ENCODE measurements at regions not wholly inside any gene's neighbourhood (a gene's known extent, or its start where the extent isn't known, plus 50 kb on each side); places are given as distances from the start of the nearest gene placed in this dataset.
A peak's percentile ranks its signal among the peaks of the same experiment; 100 is the strongest.

DNA sequence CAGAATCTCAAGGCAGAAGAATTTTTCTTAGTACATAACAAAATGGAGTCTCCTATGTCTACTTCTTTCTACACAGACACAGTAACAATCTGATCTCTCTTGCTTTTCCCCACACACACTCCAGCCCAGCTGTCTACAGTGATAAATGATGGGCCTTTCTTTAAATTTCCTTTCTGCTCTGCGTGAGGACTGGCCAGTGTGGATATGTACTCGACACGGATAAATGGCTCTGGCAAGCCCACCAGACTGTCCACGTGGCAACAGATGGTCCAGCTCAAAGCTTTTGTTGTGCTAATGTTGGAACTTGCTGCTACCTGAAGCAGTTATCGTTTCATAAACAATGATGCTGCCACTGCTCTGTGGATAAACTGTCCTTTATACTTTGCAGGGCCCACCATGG lies 410.7 kb downstream of the TMEM114 start:
- Mint-ChIP-seq H3K27me3 (peaks cover 34% of the 10 kb centered on the region), H3K4me1 (ENCODE audit: unreplicated experiment) (no peaks in the 10 kb centered on the region), H3K27ac (no peak overlapping the region), H3K36me3 (no peaks in the 10 kb centered on the region), H3K4me3 (no peak overlapping the region), H3K9me3 (no peaks in the 10 kb centered on the region)
- no peak for DNase-seq (ENCODE audit: extremely low spot score, unreplicated experiment)
- no peak for TF ChIP-seq CTCF (conservative IDR thresholded peaks at IDR 0.05)

DNA sequence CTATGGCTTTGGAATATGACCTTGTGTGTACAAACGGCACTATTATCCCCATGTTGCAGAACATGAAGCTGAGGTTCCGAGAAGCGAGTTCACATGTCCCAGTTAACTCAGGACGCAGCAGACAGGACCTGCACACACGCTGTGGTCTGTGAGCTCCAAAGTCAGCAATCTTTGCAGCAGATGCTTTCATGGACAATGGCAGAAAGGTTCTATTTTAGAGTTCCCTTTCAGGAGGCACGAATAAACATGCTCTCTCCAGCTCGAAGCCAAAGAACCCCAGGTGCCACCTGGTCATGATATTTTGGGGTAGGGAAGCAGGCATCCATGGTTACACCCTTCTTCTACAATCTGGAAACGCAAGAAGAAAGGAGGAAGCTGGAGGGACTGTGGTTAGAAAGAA lies 412.0 kb downstream of the TMEM114 start:
- no peak for DNase-seq (ENCODE audit: extremely low spot score, unreplicated experiment)
- no peaks in the 10 kb centered on the region for H3K9me3 Mint-ChIP-seq
- H3K4me1 Mint-ChIP-seq (ENCODE audit: unreplicated experiment): no peaks in the 10 kb centered on the region
- H3K4me3 Mint-ChIP-seq: no peak overlapping the region
- TF ChIP-seq CTCF (conservative IDR thresholded peaks at IDR 0.05): no peak
- H3K36me3 Mint-ChIP-seq: no peaks in the 10 kb centered on the region
- peaks cover 35% of the 10 kb centered on the region for H3K27me3 Mint-ChIP-seq
- H3K27ac Mint-ChIP-seq: no peak overlapping the region

DNA sequence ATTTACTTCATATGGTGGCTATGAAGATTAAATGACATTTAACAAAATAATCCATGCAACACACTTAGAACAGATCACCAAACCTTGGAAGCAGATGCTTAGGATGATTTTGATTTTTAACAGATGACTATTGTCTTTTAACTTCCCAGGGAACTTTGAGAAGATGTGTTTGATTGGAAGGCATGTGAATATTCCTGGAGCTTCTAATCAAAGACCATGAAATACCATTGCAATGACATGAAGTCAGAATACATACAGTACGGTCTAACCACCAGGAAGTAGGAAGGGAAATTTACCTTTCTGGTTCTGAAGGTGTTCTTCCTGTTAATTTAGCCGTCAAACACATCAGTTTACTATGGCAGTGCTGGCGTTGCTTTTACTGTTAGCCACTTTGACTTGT lies 414.9 kb downstream of the TMEM114 start:
- Mint-ChIP-seq H3K9me3 (no peaks in the 10 kb centered on the region), H3K36me3 (no peaks in the 10 kb centered on the region), H3K4me3 (no peak overlapping the region), H3K4me1 (ENCODE audit: unreplicated experiment) (no peaks in the 10 kb centered on the region), H3K27me3 (peaks cover 31% of the 10 kb centered on the region), H3K27ac (no peak overlapping the region)
- DNase-seq (ENCODE audit: extremely low spot score, unreplicated experiment): no peak
- no peak for TF ChIP-seq CTCF (conservative IDR thresholded peaks at IDR 0.05)

- peak; percentile 99 for TF ChIP-seq CTCF (conservative IDR thresholded peaks at IDR 0.05)
- Mint-ChIP-seq H3K4me3 (no peak overlapping the region), H3K4me1 (ENCODE audit: unreplicated experiment) (no peaks in the 10 kb centered on the region), H3K27me3 (peaks cover 27% of the 10 kb centered on the region), H3K36me3 (no peaks in the 10 kb centered on the region), H3K27ac (no peak overlapping the region), H3K9me3 (no peaks in the 10 kb centered on the region)
- peak; percentile 75 for DNase-seq (ENCODE audit: extremely low spot score, unreplicated experiment)
Measured at GRCh38 chr16:8173111-8173644, 417.1 kb downstream of the TMEM114 start.

- H3K9me3 Mint-ChIP-seq: no peaks in the 10 kb centered on the region
- H3K36me3 Mint-ChIP-seq: no peaks in the 10 kb centered on the region
- no peak for TF ChIP-seq CTCF (conservative IDR thresholded peaks at IDR 0.05)
- DNase-seq (ENCODE audit: extremely low spot score, unreplicated experiment): no peak
- no peak overlapping the region for H3K4me3 Mint-ChIP-seq
- no peaks in the 10 kb centered on the region for H3K4me1 Mint-ChIP-seq (ENCODE audit: unreplicated experiment)
- no peak overlapping the region for H3K27ac Mint-ChIP-seq
- peaks cover 28% of the 10 kb centered on the region for H3K27me3 Mint-ChIP-seq
Measured at GRCh38 chr16:8172551-8172950, 417.8 kb downstream of the TMEM114 start.

DNA sequence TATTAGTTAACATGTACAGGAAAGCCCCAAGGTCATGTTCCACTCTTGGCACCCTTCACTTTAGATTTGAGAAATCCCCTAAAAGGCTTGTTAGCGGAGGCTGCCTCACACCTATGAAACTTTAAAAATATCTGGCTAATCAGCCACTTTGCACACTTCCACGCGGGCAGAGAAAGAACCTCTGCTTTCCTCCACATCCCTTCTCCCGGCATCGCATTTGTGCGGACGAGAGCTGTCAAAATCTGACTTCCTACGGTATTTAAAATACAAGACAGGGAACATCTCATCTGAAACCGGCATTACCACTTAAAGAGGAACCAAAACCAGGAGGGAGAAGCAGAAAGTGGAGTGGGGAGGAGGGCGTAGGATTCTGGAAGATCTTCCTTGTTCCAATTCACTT lies 422.3 kb downstream of the TMEM114 start:
- Mint-ChIP-seq H3K4me1 (ENCODE audit: unreplicated experiment) (no peaks in the 10 kb centered on the region), H3K27me3 (peaks cover 19% of the 10 kb centered on the region), H3K9me3 (no peaks in the 10 kb centered on the region), H3K36me3 (no peaks in the 10 kb centered on the region), H3K4me3 (no peak overlapping the region), H3K27ac (no peak overlapping the region)
- DNase-seq (ENCODE audit: extremely low spot score, unreplicated experiment): no peak
- TF ChIP-seq CTCF (conservative IDR thresholded peaks at IDR 0.05): no peak
